ENCODE measurements at regions not wholly inside any gene's neighbourhood (a gene's known extent, or its start where the extent isn't known, plus 50 kb on each side); places are given as distances from the start of the nearest gene placed in this dataset.

DNA sequence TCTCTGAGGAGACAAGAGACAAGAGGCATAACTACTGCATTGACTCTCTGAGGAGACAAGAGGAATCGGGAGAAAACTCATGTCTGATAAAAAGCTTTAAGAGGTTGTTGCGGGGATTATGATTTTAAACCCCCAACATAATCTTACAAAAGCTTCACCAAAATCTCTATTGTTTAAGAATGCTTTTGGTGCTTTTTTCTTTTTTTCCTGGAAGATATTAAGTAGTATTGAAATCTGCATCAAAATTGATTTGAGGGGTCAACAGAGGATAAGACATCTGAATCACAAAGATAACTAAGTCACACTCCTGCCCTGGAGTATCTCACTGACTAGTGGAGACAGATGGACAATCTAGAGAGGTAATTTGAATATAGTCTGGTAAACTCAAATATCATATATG lies 115.6 kb upstream of the MROH9 start:
- Histone ChIP-seq H3K79me2 (replicated peaks; ENCODE audit: insufficient read depth, low read length) (no peaks in the 10 kb centered on the region), H4K20me1 (ENCODE audit: insufficient read depth) (no peaks in the 10 kb centered on the region), H3K4me3 (ENCODE audit: low read length) (no peak overlapping the region), H3K9me2 (ENCODE audit: insufficient read depth, low read length) (no peaks in the 10 kb centered on the region), H3K4me2 (ENCODE audit: low read length) (no peak overlapping the region), H3F3A (ENCODE audit: insufficient read depth, low read length, poor library complexity, severe bottlenecking) (no peaks in the 10 kb centered on the region), H3K27ac (ENCODE audit: low read length) (no peak overlapping the region), H3K36me3 (ENCODE audit: insufficient read depth, low read length) (no peaks in the 10 kb centered on the region), H2AFZ (ENCODE audit: low read depth, low read length) (no peak overlapping the region), H3K9ac (ENCODE audit: low read length) (no peak overlapping the region), H3K9me3 (ENCODE audit: low read length) (no peaks in the 10 kb centered on the region), H3K27me3 (ENCODE audit: insufficient read depth, low read depth, low read length) (no peaks in the 10 kb centered on the region)
- TF ChIP-seq MXI1 (conservative IDR thresholded peaks at IDR 0.05; ENCODE audit: poor library complexity, severe bottlenecking) = no peak

- Histone ChIP-seq H3K9me3 (ENCODE audit: low read length) (no peaks in the 10 kb centered on the region), H3K9me2 (ENCODE audit: insufficient read depth, low read length) (no peaks in the 10 kb centered on the region), H3K27me3 (ENCODE audit: insufficient read depth, low read depth, low read length) (no peaks in the 10 kb centered on the region), H3K27ac (ENCODE audit: low read length) (no peak overlapping the region), H4K20me1 (ENCODE audit: insufficient read depth) (no peaks in the 10 kb centered on the region), H3K4me3 (ENCODE audit: low read length) (no peak overlapping the region), H3F3A (ENCODE audit: insufficient read depth, low read length, poor library complexity, severe bottlenecking) (no peaks in the 10 kb centered on the region), H3K79me2 (replicated peaks; ENCODE audit: insufficient read depth, low read length) (no peaks in the 10 kb centered on the region), H3K36me3 (ENCODE audit: insufficient read depth, low read length) (no peaks in the 10 kb centered on the region), H2AFZ (ENCODE audit: low read depth, low read length) (no peak overlapping the region), H3K4me2 (ENCODE audit: low read length) (no peak overlapping the region), H3K9ac (ENCODE audit: low read length) (no peak overlapping the region)
- TF ChIP-seq POLR2AphosphoS5 (IDR thresholded peaks at IDR 0.05) (no peak), RAD21 (conservative IDR thresholded peaks at IDR 0.05) (no peak), SMC3 (conservative IDR thresholded peaks at IDR 0.05; ENCODE audit: poor library complexity) (no peak), MXI1 (conservative IDR thresholded peaks at IDR 0.05; ENCODE audit: poor library complexity, severe bottlenecking) (no peak), TAF1 (IDR thresholded peaks at IDR 0.05; ENCODE audit: low read depth) (no peak), EZH2 (IDR thresholded peaks at IDR 0.05; ENCODE audit: borderline replicate concordance, insufficient read depth, low read length, poor library complexity, severe bottlenecking) (no peak), EP300 (conservative IDR thresholded peaks at IDR 0.05; ENCODE audit: poor library complexity, severe bottlenecking) (no peak)
- TF ChIP-seq, protein P1, sequence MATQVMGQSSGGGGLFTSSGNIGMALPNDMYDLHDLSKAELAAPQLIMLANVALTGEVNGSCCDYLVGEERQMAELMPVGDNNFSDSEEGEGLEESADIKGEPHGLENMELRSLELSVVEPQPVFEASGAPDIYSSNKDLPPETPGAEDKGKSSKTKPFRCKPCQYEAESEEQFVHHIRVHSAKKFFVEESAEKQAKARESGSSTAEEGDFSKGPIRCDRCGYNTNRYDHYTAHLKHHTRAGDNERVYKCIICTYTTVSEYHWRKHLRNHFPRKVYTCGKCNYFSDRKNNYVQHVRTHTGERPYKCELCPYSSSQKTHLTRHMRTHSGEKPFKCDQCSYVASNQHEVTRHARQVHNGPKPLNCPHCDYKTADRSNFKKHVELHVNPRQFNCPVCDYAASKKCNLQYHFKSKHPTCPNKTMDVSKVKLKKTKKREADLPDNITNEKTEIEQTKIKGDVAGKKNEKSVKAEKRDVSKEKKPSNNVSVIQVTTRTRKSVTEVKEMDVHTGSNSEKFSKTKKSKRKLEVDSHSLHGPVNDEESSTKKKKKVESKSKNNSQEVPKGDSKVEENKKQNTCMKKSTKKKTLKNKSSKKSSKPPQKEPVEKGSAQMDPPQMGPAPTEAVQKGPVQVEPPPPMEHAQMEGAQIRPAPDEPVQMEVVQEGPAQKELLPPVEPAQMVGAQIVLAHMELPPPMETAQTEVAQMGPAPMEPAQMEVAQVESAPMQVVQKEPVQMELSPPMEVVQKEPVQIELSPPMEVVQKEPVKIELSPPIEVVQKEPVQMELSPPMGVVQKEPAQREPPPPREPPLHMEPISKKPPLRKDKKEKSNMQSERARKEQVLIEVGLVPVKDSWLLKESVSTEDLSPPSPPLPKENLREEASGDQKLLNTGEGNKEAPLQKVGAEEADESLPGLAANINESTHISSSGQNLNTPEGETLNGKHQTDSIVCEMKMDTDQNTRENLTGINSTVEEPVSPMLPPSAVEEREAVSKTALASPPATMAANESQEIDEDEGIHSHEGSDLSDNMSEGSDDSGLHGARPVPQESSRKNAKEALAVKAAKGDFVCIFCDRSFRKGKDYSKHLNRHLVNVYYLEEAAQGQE (IDR thresholded peaks at IDR 0.05; ENCODE audit: borderline replicate concordance) = no peak
- TF ChIP-seq, protein P2, sequence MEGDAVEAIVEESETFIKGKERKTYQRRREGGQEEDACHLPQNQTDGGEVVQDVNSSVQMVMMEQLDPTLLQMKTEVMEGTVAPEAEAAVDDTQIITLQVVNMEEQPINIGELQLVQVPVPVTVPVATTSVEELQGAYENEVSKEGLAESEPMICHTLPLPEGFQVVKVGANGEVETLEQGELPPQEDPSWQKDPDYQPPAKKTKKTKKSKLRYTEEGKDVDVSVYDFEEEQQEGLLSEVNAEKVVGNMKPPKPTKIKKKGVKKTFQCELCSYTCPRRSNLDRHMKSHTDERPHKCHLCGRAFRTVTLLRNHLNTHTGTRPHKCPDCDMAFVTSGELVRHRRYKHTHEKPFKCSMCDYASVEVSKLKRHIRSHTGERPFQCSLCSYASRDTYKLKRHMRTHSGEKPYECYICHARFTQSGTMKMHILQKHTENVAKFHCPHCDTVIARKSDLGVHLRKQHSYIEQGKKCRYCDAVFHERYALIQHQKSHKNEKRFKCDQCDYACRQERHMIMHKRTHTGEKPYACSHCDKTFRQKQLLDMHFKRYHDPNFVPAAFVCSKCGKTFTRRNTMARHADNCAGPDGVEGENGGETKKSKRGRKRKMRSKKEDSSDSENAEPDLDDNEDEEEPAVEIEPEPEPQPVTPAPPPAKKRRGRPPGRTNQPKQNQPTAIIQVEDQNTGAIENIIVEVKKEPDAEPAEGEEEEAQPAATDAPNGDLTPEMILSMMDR (IDR thresholded peaks at IDR 0.05; ENCODE audit: poor library complexity, severe bottlenecking) = no peak
Observed at GRCh38 chr1:170823120-170823519, 112.2 kb upstream of the MROH9 start.

DNA sequence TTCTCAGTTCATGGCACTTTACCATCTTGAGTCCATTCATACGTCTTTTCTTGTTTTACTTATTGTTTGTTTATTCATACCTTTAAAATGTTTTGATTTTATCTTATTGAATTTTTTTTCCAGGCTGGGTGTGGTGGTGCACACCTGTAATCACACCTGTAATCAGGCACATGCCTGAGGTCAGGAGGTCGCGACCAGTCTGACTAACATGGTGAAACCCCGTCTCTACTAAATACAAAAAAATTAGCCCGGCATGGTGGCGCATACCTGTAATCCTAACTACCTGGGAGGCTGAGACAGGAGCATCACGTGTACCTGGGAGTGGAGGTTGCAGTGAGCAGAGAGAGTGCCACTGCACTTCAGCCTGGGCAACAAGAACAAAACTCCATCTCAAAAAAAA lies 104.1 kb upstream of the MROH9 start:
- Histone ChIP-seq H3K27me3 (ENCODE audit: insufficient read depth, low read depth, low read length) (no peaks in the 10 kb centered on the region), H3K9ac (ENCODE audit: low read length) (no peak overlapping the region), H4K20me1 (ENCODE audit: insufficient read depth) (no peaks in the 10 kb centered on the region), H2AFZ (ENCODE audit: low read depth, low read length) (no peak overlapping the region), H3K9me3 (ENCODE audit: low read length) (no peaks in the 10 kb centered on the region), H3K27ac (ENCODE audit: low read length) (no peak overlapping the region), H3K9me2 (ENCODE audit: insufficient read depth, low read length) (no peaks in the 10 kb centered on the region), H3K4me2 (ENCODE audit: low read length) (no peak overlapping the region), H3K4me3 (ENCODE audit: low read length) (no peak overlapping the region), H3K36me3 (ENCODE audit: insufficient read depth, low read length) (no peaks in the 10 kb centered on the region), H3F3A (ENCODE audit: insufficient read depth, low read length, poor library complexity, severe bottlenecking) (no peaks in the 10 kb centered on the region), H3K79me2 (replicated peaks; ENCODE audit: insufficient read depth, low read length) (no peaks in the 10 kb centered on the region)
- TF ChIP-seq, protein P2 (IDR thresholded peaks at IDR 0.05; ENCODE audit: poor library complexity, severe bottlenecking) = no peak

Data from neural cell (in vitro differentiated cells).